Bronchial epithelial cell (primary cell): ENCODE measurements at regions not wholly inside any gene's neighbourhood (a gene's known extent, or its start where the extent isn't known, plus 50 kb on each side); places are given as distances from the start of the nearest gene placed in this dataset.

Source experiments
- DNase-seq: peaks from one replicate; pipeline ENCODE4 v3.0.0-alpha.2; 2010; ENCODE audit warnings: low read depth
- FAIRE-seq: peaks from 2 replicates; lab custom pipeline; 2011; peaks lifted over from hg19 to GRCh38; lab: Jason Lieb, UNC
- H3K27me3 ChIP-seq: 2 replicates; pipeline ENCODE4 v1.5.1; 2011; ENCODE audit warnings: low read length; ENCODE audit not compliant: control insufficient read depth, insufficient read depth
- H3K36me3 ChIP-seq: 2 replicates; pipeline ENCODE4 v1.5.1; 2011; ENCODE audit warnings: low read length; ENCODE audit not compliant: control insufficient read depth, insufficient read depth
- H3K4me3 ChIP-seq: 2 replicates; pipeline ENCODE4 v1.5.1; 2011; ENCODE audit warnings: mild to moderate bottlenecking, low read depth, low read length, control low read depth
- TF ChIP-seq, protein P1 (sequence below): IDR thresholded peaks from 2 replicates; pipeline ENCODE4 v1.5.1; 2011; ENCODE audit warnings: mild to moderate bottlenecking, moderate library complexity, low read length, control low read depth, inconsistent platforms; ENCODE audit not compliant: insufficient read depth, severe bottlenecking

GRCh38 chr2:51107841-51108240 is 75.9 kb upstream of the NRXN1 start:
- TF ChIP-seq, protein P1, sequence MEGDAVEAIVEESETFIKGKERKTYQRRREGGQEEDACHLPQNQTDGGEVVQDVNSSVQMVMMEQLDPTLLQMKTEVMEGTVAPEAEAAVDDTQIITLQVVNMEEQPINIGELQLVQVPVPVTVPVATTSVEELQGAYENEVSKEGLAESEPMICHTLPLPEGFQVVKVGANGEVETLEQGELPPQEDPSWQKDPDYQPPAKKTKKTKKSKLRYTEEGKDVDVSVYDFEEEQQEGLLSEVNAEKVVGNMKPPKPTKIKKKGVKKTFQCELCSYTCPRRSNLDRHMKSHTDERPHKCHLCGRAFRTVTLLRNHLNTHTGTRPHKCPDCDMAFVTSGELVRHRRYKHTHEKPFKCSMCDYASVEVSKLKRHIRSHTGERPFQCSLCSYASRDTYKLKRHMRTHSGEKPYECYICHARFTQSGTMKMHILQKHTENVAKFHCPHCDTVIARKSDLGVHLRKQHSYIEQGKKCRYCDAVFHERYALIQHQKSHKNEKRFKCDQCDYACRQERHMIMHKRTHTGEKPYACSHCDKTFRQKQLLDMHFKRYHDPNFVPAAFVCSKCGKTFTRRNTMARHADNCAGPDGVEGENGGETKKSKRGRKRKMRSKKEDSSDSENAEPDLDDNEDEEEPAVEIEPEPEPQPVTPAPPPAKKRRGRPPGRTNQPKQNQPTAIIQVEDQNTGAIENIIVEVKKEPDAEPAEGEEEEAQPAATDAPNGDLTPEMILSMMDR: no peak
- H3K27me3 ChIP-seq: no peaks in the 10 kb centered on the region
- DNase-seq (no peak), FAIRE-seq (no peak)
- H3K36me3 ChIP-seq: no peaks in the 10 kb centered on the region
- H3K4me3 ChIP-seq: no peak overlapping the region

DNA sequence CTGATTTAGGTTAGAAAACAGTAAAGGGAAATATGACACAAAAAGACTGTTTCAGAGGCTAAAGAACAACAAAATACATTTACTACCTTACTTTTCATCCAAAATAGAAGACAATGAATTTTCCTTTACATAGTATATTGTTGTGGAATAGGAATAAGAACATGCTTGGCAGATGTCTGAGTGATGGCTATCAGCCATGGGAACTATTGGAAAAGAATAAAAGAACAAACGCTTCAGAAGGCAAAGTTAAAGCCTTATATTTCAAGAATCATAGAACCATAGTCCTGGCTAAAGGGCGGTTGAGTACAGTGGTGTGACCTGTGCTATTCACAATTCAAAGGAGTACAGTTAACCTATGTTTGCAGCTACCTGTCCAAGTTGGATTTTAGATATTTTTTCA is 73.9 kb upstream of the NRXN1 start:
- Histone ChIP-seq H3K27me3 (no peaks in the 10 kb centered on the region), H3K4me3 (no peak overlapping the region), H3K36me3 (no peaks in the 10 kb centered on the region)
- no peak for FAIRE-seq
- TF ChIP-seq, protein P1: no peak
- no peak for DNase-seq

- TF ChIP-seq, protein P1: no peak
- Histone ChIP-seq H3K4me3 (no peak overlapping the region), H3K27me3 (no peaks in the 10 kb centered on the region), H3K36me3 (no peaks in the 10 kb centered on the region)
- DNase-seq (no peak), FAIRE-seq (peak; percentile 76)
Observed at GRCh38 chr2:51103205-51103604, 71.3 kb upstream of the NRXN1 start.

DNA sequence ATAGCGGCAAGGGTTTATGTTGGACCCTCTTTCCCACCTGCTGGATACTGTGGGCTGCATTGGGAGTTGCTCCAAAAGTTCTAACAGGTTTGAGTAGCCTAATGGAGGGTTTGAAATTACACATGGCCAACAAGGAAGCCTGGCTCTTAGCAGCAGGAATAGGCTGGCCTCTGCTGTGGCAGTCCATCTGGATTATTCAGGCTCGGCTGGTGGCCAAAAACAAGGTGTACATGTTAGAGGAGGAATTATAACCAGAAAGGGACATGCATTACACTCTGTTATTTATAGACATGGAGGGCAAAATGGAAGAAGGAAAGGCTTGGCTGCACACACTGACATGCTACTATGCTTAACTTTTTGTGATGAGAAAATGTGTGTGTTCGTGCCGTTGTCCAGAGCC is 61.1 kb upstream of the NRXN1 start:
- FAIRE-seq: no peak
- Histone ChIP-seq H3K36me3 (no peaks in the 10 kb centered on the region), H3K4me3 (no peak overlapping the region), H3K27me3 (no peaks in the 10 kb centered on the region)
- TF ChIP-seq, protein P1: no peak
- no peak for DNase-seq

DNA sequence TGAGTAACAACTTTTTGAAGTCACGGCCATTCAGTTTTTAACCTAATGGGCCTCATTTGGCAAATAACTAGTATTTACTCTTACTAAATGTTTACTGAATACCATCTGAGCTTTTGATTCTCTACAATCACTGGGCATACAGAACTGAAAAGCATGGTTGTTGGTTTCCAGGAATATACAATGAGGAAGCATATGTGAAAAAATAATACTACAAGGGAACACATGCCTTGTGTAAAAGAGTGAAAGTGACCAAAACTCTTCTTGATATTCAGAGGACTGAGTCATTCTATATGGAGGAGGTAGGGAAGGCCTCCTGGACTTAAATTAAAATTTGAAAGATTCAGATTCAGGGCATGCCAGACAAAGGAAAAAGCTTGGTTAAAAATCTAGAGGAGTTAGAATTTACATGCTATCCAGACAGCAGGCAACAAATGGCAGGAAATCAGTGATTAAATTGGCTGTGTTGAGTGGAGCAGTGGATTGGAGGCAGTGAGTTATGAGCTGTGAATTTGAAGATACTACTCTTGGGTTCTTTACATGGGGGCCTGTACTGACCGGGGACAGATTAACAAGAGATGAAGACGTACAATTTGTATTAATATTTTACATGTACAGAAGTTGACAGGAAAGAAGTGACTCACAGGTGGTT is 53.6 kb upstream of the NRXN1 start:
- DNase-seq: no peak
- H3K27me3 ChIP-seq: no peaks in the 10 kb centered on the region
- FAIRE-seq: no peak
- TF ChIP-seq, protein P1: no peak
- no peak overlapping the region for H3K4me3 ChIP-seq
- no peaks in the 10 kb centered on the region for H3K36me3 ChIP-seq

GRCh38 chr2:51084750-51085149 is 52.8 kb upstream of the NRXN1 start:
- FAIRE-seq: no peak
- peak; percentile 20 for DNase-seq
- TF ChIP-seq, protein P1: no peak
- Histone ChIP-seq H3K4me3 (no peak overlapping the region), H3K36me3 (no peaks in the 10 kb centered on the region), H3K27me3 (no peaks in the 10 kb centered on the region)
